ENCODE measurements at regions not wholly inside any gene's neighbourhood (a gene's known extent, or its start where the extent isn't known, plus 50 kb on each side); places are given as distances from the start of the nearest gene placed in this dataset.

GRCh38 chr2:53485021-53485728, 282.4 kb upstream of the CHAC2 start:
- no peak for DNase-seq (ENCODE audit: low read depth, low spot score)
- no peak for TF ChIP-seq CTCF (IDR thresholded peaks at IDR 0.05; ENCODE audit: low read depth, low read length)
- H3K4me3 ChIP-seq (ENCODE audit: low read depth, low read length), result no peak overlapping the region
- in situ Hi-C loops (cut with HindIII; ENCODE audit: low sequenced_read_pairs), result no loop called here

- DNase-seq (ENCODE audit: low read depth, low spot score), result no peak
- no peak for TF ChIP-seq CTCF (IDR thresholded peaks at IDR 0.05; ENCODE audit: low read depth, low read length)
- no peak overlapping the region for H3K4me3 ChIP-seq (ENCODE audit: low read depth, low read length)
- in situ Hi-C loops (cut with HindIII; ENCODE audit: low sequenced_read_pairs), result no loop called here
Observed at GRCh38 chr2:53484531-53484930, 283.1 kb upstream of the CHAC2 start.

GRCh38 chr2:53477517-53477916, 290.1 kb upstream of the CHAC2 start:
- DNase-seq (ENCODE audit: low read depth, low spot score), result no peak
- H3K4me3 ChIP-seq (ENCODE audit: low read depth, low read length), result no peak overlapping the region
- in situ Hi-C loops (cut with HindIII; ENCODE audit: low sequenced_read_pairs), result no loop called here

GRCh38 chr2:53476834-53477233, 290.8 kb upstream of the CHAC2 start:
- no peak for TF ChIP-seq CTCF (IDR thresholded peaks at IDR 0.05; ENCODE audit: low read depth, low read length)
- H3K4me3 ChIP-seq (ENCODE audit: low read depth, low read length), result no peak overlapping the region
- no peak for DNase-seq (ENCODE audit: low read depth, low spot score)
- in situ Hi-C loops (cut with HindIII; ENCODE audit: low sequenced_read_pairs), result no loop called here

More at GRCh38 chr2:53477517-53477916, 290.1 kb upstream of the CHAC2 start:
- TF ChIP-seq CTCF (IDR thresholded peaks at IDR 0.05; ENCODE audit: low read depth, low read length), result no peak

GRCh38 chr2:53475766-53476165, 291.8 kb upstream of the CHAC2 start:
- in situ Hi-C loops (cut with HindIII; ENCODE audit: low sequenced_read_pairs), result no loop called here
- no peak for TF ChIP-seq CTCF (IDR thresholded peaks at IDR 0.05; ENCODE audit: low read depth, low read length)
- DNase-seq (ENCODE audit: low read depth, low spot score), result no peak
- no peak overlapping the region for H3K4me3 ChIP-seq (ENCODE audit: low read depth, low read length)

- DNase-seq (ENCODE audit: low read depth, low spot score), result peak; percentile 78
- in situ Hi-C loops (cut with HindIII; ENCODE audit: low sequenced_read_pairs), result no loop called here
- no peak for TF ChIP-seq CTCF (IDR thresholded peaks at IDR 0.05; ENCODE audit: low read depth, low read length)
- H3K4me3 ChIP-seq (ENCODE audit: low read depth, low read length), result no peak overlapping the region
Observed at GRCh38 chr2:53475321-53475720, 292.3 kb upstream of the CHAC2 start.
